Uterus (tissue), 3 donors: ENCODE measurements at regions not wholly inside any gene's neighbourhood (a gene's known extent, or its start where the extent isn't known, plus 50 kb on each side); places are given as distances from the start of the nearest gene placed in this dataset.

Experiments used
- DNase-seq, 2 donors: peaks; one replicate each; pipeline ENCODE4 v3.0.0-alpha.2; 2019 to 2020
- H3K27ac ChIP-seq, 2 donors: fragments of 200-600 bp; sonication (generic); 1 replicate in 1 of 2; 2 replicates in 1 of 2; pipeline ENCODE4 v1.5.1; 2016 to 2018
- H3K27me3 ChIP-seq, 2 donors: fragments of 200-600 bp; sonication (generic); one replicate each; pipeline ENCODE4 v1.5.1; 2018 to 2019; ENCODE audit warnings: control low read depth in 1 of 2
- H3K36me3 ChIP-seq, 2 donors: fragments of 200-600 bp; sonication (generic); one replicate each; pipeline ENCODE4 v1.5.1; 2019; ENCODE audit warnings: control low read depth in 1 of 2
- H3K4me1 ChIP-seq, 2 donors: fragments of 200-600 bp; sonication (generic); one replicate each; pipeline ENCODE4 v1.5.1; 2018 to 2019; ENCODE audit warnings: control low read depth in 1 of 2
- H3K4me3 ChIP-seq, 2 donors: fragments of 200-600 bp; sonication (generic); 1 replicate in 1 of 2; 2 replicates in 1 of 2; pipeline ENCODE4 v1.5.1; 2018 to 2019; ENCODE audit warnings: mild to moderate bottlenecking in 1 of 2
- H3K9me3 ChIP-seq, 2 donors: fragments of 200-600 bp; sonication (generic); one replicate each; pipeline ENCODE4 v1.5.1; 2019; ENCODE audit warnings: control low read depth in 1 of 2
- POLR2A ChIP-seq, 2 donors: fragments of 450-650 bp; IDR thresholded peaks; one replicate each; pipeline ENCODE4 v1.6.1; 2016; ENCODE audit warnings: antibody characterized with exemption in 2 of 2, mild to moderate bottlenecking in 1 of 2, moderate library complexity in 1 of 2
- intact Hi-C: fragments of 100-400 bp; cut with DNase I; formaldehyde crosslinking; loops from one replicate; pipeline ENCODE4 v1.15.1; 2023; ENCODE audit warnings: low total_unique reads
- TF ChIP-seq, protein P1 (sequence below), 4 experiments: fragments of 200-600 bp in 2 of 4; fragments of 450-650 bp in 2 of 4; sonication (generic) in 2 of 4; IDR thresholded peaks; one replicate each; pipeline ENCODE4 v1.5.1; 2016 to 2019; ENCODE audit warnings: antibody characterized with exemption in 4 of 4, mild to moderate bottlenecking in 2 of 4, moderate library complexity in 1 of 4
- donor health status: DM: yes; HTN: yes; CAD: no.

DNA sequence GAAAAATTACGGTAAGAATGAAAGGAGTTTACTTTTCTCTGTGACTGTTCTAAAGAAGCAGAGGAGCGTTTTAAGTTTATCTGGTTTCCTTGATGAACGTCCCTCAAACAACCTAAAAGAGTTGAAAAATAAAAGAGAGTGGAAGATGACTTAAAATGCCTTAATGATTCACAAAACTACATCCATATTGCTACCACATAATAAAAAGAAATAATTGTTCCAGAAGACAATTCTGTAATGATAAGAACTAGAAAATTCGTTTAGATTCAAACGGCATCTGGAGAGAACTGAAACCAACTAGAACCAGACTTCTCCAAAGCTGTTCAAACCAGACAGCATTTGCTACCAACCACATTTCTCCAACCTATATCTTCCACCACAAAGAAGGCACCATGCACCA, 68.1 kb downstream of the TEKT4 start:
- no peak overlapping the region for H3K27ac ChIP-seq
- no peaks in the 10 kb centered on the region for H3K4me1 ChIP-seq
- intact Hi-C loops, result no loop called here
- TF ChIP-seq, protein P1, sequence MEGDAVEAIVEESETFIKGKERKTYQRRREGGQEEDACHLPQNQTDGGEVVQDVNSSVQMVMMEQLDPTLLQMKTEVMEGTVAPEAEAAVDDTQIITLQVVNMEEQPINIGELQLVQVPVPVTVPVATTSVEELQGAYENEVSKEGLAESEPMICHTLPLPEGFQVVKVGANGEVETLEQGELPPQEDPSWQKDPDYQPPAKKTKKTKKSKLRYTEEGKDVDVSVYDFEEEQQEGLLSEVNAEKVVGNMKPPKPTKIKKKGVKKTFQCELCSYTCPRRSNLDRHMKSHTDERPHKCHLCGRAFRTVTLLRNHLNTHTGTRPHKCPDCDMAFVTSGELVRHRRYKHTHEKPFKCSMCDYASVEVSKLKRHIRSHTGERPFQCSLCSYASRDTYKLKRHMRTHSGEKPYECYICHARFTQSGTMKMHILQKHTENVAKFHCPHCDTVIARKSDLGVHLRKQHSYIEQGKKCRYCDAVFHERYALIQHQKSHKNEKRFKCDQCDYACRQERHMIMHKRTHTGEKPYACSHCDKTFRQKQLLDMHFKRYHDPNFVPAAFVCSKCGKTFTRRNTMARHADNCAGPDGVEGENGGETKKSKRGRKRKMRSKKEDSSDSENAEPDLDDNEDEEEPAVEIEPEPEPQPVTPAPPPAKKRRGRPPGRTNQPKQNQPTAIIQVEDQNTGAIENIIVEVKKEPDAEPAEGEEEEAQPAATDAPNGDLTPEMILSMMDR (IDR thresholded peaks at IDR 0.05), result no peak
- TF ChIP-seq POLR2A (IDR thresholded peaks at IDR 0.05), result no peak
- H3K4me3 ChIP-seq, result no peak overlapping the region
- no peaks in the 10 kb centered on the region for H3K9me3 ChIP-seq
- H3K36me3 ChIP-seq, result no peaks in the 10 kb centered on the region
- DNase-seq, result no peak
- H3K27me3 ChIP-seq, result no peaks in the 10 kb centered on the region

DNA sequence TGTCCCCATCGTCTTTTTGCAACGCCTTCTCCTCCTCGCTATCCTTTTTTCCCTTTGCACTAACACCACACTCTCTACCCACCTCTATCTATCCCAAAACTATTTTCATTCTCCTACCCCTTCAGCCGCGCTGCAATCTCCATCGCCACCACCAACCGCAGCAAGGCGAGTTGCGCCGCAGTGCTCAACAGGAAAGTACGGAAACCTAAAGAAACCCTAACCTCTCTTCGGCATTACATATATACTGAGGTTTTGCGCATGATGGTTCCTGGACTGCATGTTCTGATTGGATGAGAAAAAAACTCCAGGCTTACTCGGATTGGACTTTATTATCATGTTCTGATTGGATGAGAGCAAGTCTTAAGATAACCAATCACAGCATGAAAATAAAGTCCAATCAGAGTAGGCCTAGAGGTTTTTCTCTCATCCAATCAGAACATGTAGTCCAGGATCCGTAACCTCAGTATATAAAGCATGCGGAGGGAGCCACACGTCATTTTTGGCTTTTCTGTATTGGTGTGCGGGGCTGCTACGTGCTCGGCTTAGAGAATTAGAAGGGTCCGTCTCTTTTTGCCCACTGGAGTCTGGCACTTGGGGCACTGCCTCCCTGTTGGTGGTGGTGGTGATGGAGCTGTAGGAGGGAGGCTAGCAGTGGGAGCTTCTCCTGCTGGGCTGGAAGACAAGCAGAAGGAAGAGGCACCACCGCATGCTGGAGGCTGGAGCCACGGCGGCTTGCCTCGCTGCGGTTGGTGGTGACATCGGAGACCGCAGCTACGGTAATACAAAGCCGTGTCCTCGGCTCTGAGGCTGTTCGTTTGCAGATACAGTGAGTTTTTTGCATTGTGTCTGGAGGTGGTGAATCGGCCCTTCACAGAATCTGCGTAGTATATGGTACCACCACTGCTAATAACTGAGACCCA, 76.1 kb downstream of the TEKT4 start:
- intact Hi-C loops, result no loop called here
- Histone ChIP-seq H3K36me3 (no peaks in the 10 kb centered on the region), H3K4me3 (no peak overlapping the region), H3K4me1 (no peaks in the 10 kb centered on the region), H3K27me3 (no peaks in the 10 kb centered on the region), H3K27ac (no peak overlapping the region), H3K9me3 (no peaks in the 10 kb centered on the region)
- no peak for DNase-seq
- no peak for TF ChIP-seq POLR2A (IDR thresholded peaks at IDR 0.05)
- TF ChIP-seq, protein P1 (IDR thresholded peaks at IDR 0.05), result no peak

DNA sequence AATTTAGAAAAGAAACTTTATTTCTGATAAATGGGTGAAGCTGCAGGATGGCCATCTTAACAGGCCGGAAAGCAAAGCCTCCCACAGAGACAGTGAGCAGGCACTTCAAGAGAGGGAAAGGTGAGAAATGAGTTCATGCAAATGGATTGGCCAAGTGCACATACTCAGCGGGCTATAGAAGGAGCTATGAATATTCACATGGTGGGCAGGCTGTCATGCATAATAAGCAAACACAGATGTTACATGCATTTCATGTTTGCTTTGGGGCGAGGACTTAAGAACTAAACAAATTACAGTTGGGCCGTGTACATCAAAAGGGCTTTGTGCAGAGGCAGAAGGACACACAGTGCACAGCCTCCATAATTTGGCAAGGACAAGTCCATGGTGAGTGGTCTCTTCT, 69.8 kb upstream of the MAL start:
- Histone ChIP-seq H3K4me1 (no peaks in the 10 kb centered on the region), H3K27me3 (no peaks in the 10 kb centered on the region), H3K36me3 (no peaks in the 10 kb centered on the region), H3K27ac (no peak overlapping the region), H3K9me3 (no peaks in the 10 kb centered on the region), H3K4me3 (no peak overlapping the region)
- intact Hi-C loops, result no loop called here
- no peak for DNase-seq
- TF ChIP-seq, protein P1 (IDR thresholded peaks at IDR 0.05), result no peak
- no peak for TF ChIP-seq POLR2A (IDR thresholded peaks at IDR 0.05)

DNA sequence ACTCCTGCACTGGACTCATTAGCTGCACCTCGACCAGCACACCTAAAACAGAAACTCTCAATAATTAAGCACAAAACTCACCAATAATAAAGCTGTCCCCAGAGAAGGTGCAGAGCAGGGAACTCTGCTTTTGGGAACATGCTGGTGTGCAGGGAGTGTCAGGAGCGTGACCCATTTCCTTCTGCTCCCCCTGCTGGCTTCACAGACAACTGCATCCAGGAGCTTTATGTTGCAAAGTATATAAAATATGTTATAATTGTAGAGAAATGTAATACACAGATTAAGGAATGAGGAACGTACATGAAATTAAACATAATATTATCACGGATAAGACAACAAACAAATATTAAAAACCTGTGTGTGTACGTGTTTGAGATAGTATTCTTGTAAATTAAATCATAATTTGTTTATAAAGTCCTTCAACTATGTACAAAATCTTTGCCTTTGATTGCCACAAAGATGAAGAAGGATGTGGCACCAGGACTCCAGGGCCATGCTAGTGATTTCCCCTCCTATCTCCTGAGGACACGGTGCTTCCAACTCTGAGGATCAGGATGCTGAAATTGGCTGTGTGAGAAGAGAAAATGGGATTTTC, 68.6 kb upstream of the MAL start:
- TF ChIP-seq, protein P1 (IDR thresholded peaks at IDR 0.05), result peak; percentile 30 to 48 (median 42)
- TF ChIP-seq POLR2A (IDR thresholded peaks at IDR 0.05), result no peak
- Histone ChIP-seq H3K9me3 (no peaks in the 10 kb centered on the region), H3K4me3 (no peak overlapping the region), H3K36me3 (no peaks in the 10 kb centered on the region), H3K27me3 (no peaks in the 10 kb centered on the region), H3K4me1 (no peaks in the 10 kb centered on the region), H3K27ac (no peak overlapping the region)
- DNase-seq, result no peak
- intact Hi-C loops, result no loop called here

DNA sequence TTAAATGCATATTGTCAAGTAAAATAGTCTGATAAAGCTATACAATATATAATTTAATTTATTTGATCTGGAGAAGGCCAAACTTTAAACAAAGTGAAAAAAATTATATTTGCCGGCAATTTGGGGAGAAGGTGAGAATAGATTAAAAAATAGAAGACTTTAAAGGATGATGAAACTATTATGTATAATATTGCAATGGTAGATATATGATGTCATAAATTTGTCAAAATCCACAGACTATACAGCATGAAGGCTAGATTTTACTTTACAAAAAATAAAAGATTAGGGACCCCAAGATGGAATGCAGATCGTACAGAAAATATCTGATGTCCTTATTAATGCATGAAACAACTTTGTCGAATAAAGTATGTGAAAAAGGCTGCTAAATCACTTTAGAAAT, 67.3 kb upstream of the MAL start:
- Histone ChIP-seq H3K36me3 (no peaks in the 10 kb centered on the region), H3K4me1 (no peaks in the 10 kb centered on the region), H3K27ac (no peak overlapping the region), H3K4me3 (no peak overlapping the region), H3K27me3 (no peaks in the 10 kb centered on the region), H3K9me3 (no peaks in the 10 kb centered on the region)
- TF ChIP-seq, protein P1 (IDR thresholded peaks at IDR 0.05), result no peak
- TF ChIP-seq POLR2A (IDR thresholded peaks at IDR 0.05), result no peak
- intact Hi-C loops, result no loop called here
- no peak for DNase-seq
